OCI-LY3 (cell line): ENCODE measurements at regions not wholly inside any gene's neighbourhood (a gene's known extent, or its start where the extent isn't known, plus 50 kb on each side); places are given as distances from the start of the nearest gene placed in this dataset.
"Not testable (repeated sequence)": the region's sequence is repeated elsewhere in the genome, so short reads cannot be mapped to it uniquely, and the experiment has no call there.

Experiments
- H2AFZ ChIP-seq: fragments of 200-600, 300-600 bp; shearing (Covaris generic); 2 replicates; pipeline ENCODE4 v1.6.0; 2014; ENCODE audit warnings: antibody characterized with exemption, low read depth, low read length
- H3K27ac ChIP-seq: fragments of 200-600, 300-600 bp; sonication (generic); 2 replicates; pipeline ENCODE4 v1.5.1; 2014; ENCODE audit warnings: mild to moderate bottlenecking, low read length, moderate library complexity, mixed read lengths
- H3K27me3 ChIP-seq: fragments of 200-600, 300-600 bp; sonication (generic); 2 replicates; pipeline ENCODE4 v1.6.1; 2014; ENCODE audit warnings: low read depth, low read length, mixed read lengths
- H3K36me3 ChIP-seq: fragments of 200-600, 300-600 bp; sonication (generic); replicated peaks from 2 replicates; pipeline ENCODE3; 2014; ENCODE audit warnings: low read depth, low read length, mixed read lengths
- H3K4me1 ChIP-seq: fragments of 300-600, 200-600 bp; sonication (generic); 2 replicates; pipeline ENCODE4 v1.6.1; 2014; ENCODE audit warnings: low read length, mixed read lengths
- H3K4me2 ChIP-seq: fragments of 200-600, 300-600 bp; sonication (generic); 2 replicates; pipeline ENCODE4 v1.6.1; 2014; ENCODE audit warnings: low read length, mixed read lengths
- H3K4me3 ChIP-seq: fragments of 300-600, 200-600 bp; sonication (generic); 2 replicates; pipeline ENCODE4 v1.5.1; 2014; ENCODE audit warnings: antibody characterized with exemption, mild to moderate bottlenecking, low read length, moderate library complexity
- H3K79me2 ChIP-seq: fragments of 300-600, 200-600 bp; shearing (Covaris generic); 2 replicates; pipeline ENCODE4 v1.6.1; 2014; ENCODE audit warnings: mild to moderate bottlenecking, low read length, mixed read lengths
- H3K9ac ChIP-seq: fragments of 300-600, 200-600 bp; shearing (Covaris generic); 2 replicates; pipeline ENCODE4 v1.6.0; 2014; ENCODE audit warnings: mild to moderate bottlenecking, low read length, moderate library complexity
- H3K9me3 ChIP-seq: fragments of 200-600, 300-600 bp; shearing (Covaris generic); 2 replicates; pipeline ENCODE4 v1.6.1; 2014; ENCODE audit warnings: low read length, mixed read lengths; ENCODE audit not compliant: insufficient read depth
- H4K20me1 ChIP-seq: fragments of 200-600, 300-600 bp; sonication (generic); 2 replicates; pipeline ENCODE4 v1.6.1; 2016; ENCODE audit warnings: low read length, mixed read lengths; ENCODE audit not compliant: insufficient read depth
- CTCF ChIP-seq: fragments of 200-600, 300-600 bp; sonication (generic); IDR thresholded peaks from 2 replicates; pipeline ENCODE4 v1.5.1; 2014; ENCODE audit warnings: antibody characterized with exemption, low read length, low read depth
- EZH2phosphoT487 ChIP-seq: fragments of 200-600 bp; shearing (Covaris generic); IDR thresholded peaks from 2 replicates; pipeline ENCODE4 v1.6.1; 2018; ENCODE audit warnings: antibody characterized with exemption, mixed run types, low read depth

DNA sequence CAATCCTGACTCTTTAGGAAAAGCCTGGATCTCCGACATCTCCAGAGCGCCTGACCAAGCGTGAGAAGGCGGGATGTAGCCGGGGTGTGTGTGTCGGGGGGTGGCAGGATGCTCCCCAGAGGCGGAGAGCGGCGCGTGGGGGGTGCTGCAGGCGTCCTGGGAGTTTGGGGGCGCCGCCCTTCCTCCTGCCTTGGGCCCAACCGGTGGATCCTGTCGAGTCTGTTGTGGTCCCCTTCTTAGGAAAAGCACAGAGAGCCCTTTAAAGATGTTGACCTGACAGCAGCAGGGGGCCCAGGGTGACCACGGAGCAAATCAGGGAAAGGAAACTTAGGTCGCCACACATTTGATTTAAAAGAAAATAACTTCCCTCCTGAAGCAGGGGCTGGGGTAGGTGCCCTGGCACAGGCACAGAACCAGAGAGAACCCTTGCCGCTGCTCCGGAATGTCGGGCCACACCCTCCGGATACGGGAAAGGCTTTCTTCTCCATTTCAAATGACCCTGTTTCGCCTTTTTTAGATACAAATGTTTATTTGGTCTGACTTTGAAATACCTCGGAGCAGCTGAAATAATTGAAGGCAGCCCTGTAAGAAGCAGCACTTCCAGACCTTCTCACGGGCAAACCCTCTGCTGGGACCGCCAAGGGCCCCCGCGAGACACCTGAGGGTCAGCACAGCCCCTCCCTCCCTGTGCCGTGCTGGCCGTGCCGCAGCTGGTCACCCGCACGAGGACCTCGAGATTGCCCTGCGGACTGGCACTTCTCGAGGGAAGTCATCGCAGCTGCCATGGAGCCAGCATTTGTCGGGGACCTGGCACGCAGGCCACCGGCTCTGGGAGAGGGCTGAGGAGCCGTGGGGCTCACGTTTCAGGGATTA lies 102.9 kb upstream of the KLF13 start:
- no peaks in the 10 kb centered on the region for H4K20me1 ChIP-seq
- H2AFZ ChIP-seq = no peak overlapping the region
- no peak overlapping the region for H3K9ac ChIP-seq
- TF ChIP-seq CTCF = no peak
- no peak for TF ChIP-seq EZH2phosphoT487
- H3K4me3 ChIP-seq = no peak overlapping the region
- peaks cover 32% of the 10 kb centered on the region for H3K4me1 ChIP-seq
- H3K27me3 ChIP-seq = no peaks in the 10 kb centered on the region
- H3K79me2 ChIP-seq = peaks cover 4% of the 10 kb centered on the region; the same call in 1 of the 2 replicates
- H3K4me2 ChIP-seq = no peak overlapping the region
- peaks cover 20% of the 10 kb centered on the region for H3K36me3 ChIP-seq
- H3K9me3 ChIP-seq = no peaks in the 10 kb centered on the region; the same call in 1 of the 2 replicates
- no peak overlapping the region for H3K27ac ChIP-seq

DNA sequence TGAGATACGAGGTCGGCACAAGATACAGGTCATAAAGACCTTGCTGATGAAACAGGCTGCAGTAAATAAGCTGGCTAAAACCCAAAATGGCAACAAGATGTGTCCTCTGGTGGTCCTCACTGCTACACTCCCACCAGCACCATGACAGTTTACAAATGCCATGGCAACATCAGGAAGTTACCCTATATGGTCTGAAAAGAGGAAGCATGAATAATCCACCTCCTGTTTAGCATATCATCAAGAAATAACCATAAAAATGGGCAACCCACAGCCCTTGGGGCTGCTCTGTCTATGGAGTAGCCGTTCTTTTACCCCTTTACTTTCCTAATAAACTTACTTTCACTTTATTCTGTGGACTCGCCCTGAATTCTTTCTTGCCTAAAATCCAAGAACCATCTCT lies 102.0 kb upstream of the KLF13 start:
- H3K4me3 ChIP-seq, H3K9me3 ChIP-seq, H3K9ac ChIP-seq, H3K79me2 ChIP-seq, H3K27me3 ChIP-seq, H2AFZ ChIP-seq, H4K20me1 ChIP-seq: not testable (repeated sequence)
- Histone ChIP-seq H3K4me1 (peaks cover 42% of the 10 kb centered on the region), H3K27ac (peak overlapping the region; percentile 42), H3K4me2 (peak overlapping the region; percentile 44), H3K36me3 (peaks cover 20% of the 10 kb centered on the region)

DNA sequence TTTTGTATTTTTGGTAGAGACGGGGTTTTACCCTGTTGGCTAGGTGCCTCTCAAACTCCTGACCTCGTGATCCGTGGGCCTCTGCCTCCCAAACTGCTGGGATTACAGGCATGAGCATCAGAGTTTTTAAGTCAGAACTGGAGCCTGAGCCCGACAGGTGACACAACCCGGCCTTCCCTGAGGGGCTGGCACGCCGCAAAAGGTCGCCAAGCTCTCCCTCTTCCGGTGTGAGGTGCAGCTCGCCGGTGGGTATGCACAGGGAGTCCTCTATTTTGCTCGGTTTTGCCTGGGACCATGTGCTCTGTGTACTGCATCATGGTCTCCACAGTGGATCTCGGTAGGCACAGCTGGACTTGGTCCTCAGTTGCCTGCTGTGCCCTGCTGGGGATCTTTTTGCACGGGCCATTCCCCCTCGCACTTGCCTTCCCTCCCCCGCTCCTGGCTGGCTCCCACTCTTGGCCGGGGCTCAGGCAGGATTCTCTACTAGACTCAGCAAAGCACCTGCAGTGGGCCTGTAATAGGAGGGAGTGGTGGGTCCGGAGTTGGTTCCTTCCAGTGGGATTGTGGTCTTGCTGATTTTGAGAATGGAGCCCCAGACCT lies 101.2 kb upstream of the KLF13 start:
- H2AFZ ChIP-seq = no peak overlapping the region
- no peaks in the 10 kb centered on the region for H4K20me1 ChIP-seq
- peak overlapping the region; percentile 44 for H3K4me2 ChIP-seq
- peaks cover 20% of the 10 kb centered on the region for H3K36me3 ChIP-seq
- H3K27ac ChIP-seq = peak overlapping the region; percentile 42
- peak overlapping the region; percentile 22; the same call in 1 of the 2 replicates for H3K4me3 ChIP-seq
- TF ChIP-seq EZH2phosphoT487 (no peak), CTCF (no peak)
- H3K27me3 ChIP-seq = no peaks in the 10 kb centered on the region
- H3K79me2 ChIP-seq = peaks cover 4% of the 10 kb centered on the region; the same call in 1 of the 2 replicates
- no peaks in the 10 kb centered on the region; the same call in 1 of the 2 replicates for H3K9me3 ChIP-seq
- peak overlapping the region; percentile 34; the same call in 1 of the 2 replicates for H3K9ac ChIP-seq
- peaks cover 50% of the 10 kb centered on the region for H3K4me1 ChIP-seq

GRCh38 chr15:31226021-31226420 lies 100.6 kb upstream of the KLF13 start:
- Histone ChIP-seq H3K4me3 (peak overlapping the region; percentile 22; the same call in 1 of the 2 replicates), H3K36me3 (peaks cover 20% of the 10 kb centered on the region), H3K4me1 (peaks cover 55% of the 10 kb centered on the region), H3K79me2 (peaks cover 4% of the 10 kb centered on the region; the same call in 1 of the 2 replicates), H3K27me3 (no peaks in the 10 kb centered on the region), H3K9me3 (no peaks in the 10 kb centered on the region; the same call in 1 of the 2 replicates), H3K4me2 (peak overlapping the region; percentile 44), H4K20me1 (no peaks in the 10 kb centered on the region), H3K9ac (no peak overlapping the region), H2AFZ (no peak overlapping the region), H3K27ac (peak overlapping the region; percentile 42; the same call in 1 of the 2 replicates)
- TF ChIP-seq EZH2phosphoT487 (no peak), CTCF (no peak)
